Neural crest cell (in vitro differentiated cells): ENCODE measurements at regions not wholly inside any gene's neighbourhood (a gene's known extent, or its start where the extent isn't known, plus 50 kb on each side); places are given as distances from the start of the nearest gene placed in this dataset.

ENCODE experiments used
- DNase-seq: peaks from one replicate; pipeline ENCODE4 v3.0.0; 2021; ENCODE audit warnings: low read depth, mixed read lengths, low spot score
- H3K27ac Mint-ChIP-seq: one replicate; pipeline ENCODE4 v1.8.0; 2021; ENCODE audit warnings: mild to moderate bottlenecking, mixed read lengths; ENCODE audit not compliant: unreplicated experiment
- H3K27me3 Mint-ChIP-seq: 2 replicates; pipeline ENCODE4 v1.8.0; 2021; ENCODE audit warnings: low read depth, mild to moderate bottlenecking, mixed read lengths
- H3K36me3 Mint-ChIP-seq: 2 replicates; pipeline ENCODE4 v1.8.0; 2021; ENCODE audit warnings: low read depth, mild to moderate bottlenecking, mixed read lengths
- H3K4me1 Mint-ChIP-seq: 2 replicates; pipeline ENCODE4 v1.8.0; 2021; ENCODE audit warnings: mixed read lengths
- H3K4me3 Mint-ChIP-seq: one replicate; pipeline ENCODE4 v1.8.0; 2021; ENCODE audit warnings: mild to moderate bottlenecking, mixed read lengths
- H3K9me3 Mint-ChIP-seq: 2 replicates; pipeline ENCODE4 v1.8.0; 2021; ENCODE audit warnings: mixed read lengths
- CTCF ChIP-seq: fragments of 200-600 bp; sonication (generic); conservative IDR thresholded peaks from 2 replicates; pipeline ENCODE4 v1.5.0; 2021; ENCODE audit warnings: antibody characterized with exemption, mild to moderate bottlenecking

GRCh38 chr2:194105358-194105757 lies 1551.7 kb upstream of the SLC39A10 start:
- DNase-seq, result no peak
- Mint-ChIP-seq H3K4me1 (no peaks in the 10 kb centered on the region), H3K36me3 (no peaks in the 10 kb centered on the region), H3K9me3 (no peaks in the 10 kb centered on the region), H3K4me3 (no peak overlapping the region), H3K27ac (no peak overlapping the region), H3K27me3 (no peaks in the 10 kb centered on the region)
- no peak for TF ChIP-seq CTCF

GRCh38 chr2:194104687-194105086 lies 1552.3 kb upstream of the SLC39A10 start:
- Mint-ChIP-seq H3K4me1 (no peaks in the 10 kb centered on the region), H3K9me3 (no peaks in the 10 kb centered on the region), H3K27me3 (no peaks in the 10 kb centered on the region), H3K36me3 (no peaks in the 10 kb centered on the region), H3K4me3 (no peak overlapping the region), H3K27ac (no peak overlapping the region)
- no peak for DNase-seq
- TF ChIP-seq CTCF, result no peak

GRCh38 chr2:194103941-194104659 lies 1552.9 kb upstream of the SLC39A10 start:
- Mint-ChIP-seq H3K27me3 (no peaks in the 10 kb centered on the region), H3K9me3 (no peaks in the 10 kb centered on the region), H3K36me3 (no peaks in the 10 kb centered on the region), H3K4me3 (no peak overlapping the region), H3K27ac (no peak overlapping the region), H3K4me1 (no peaks in the 10 kb centered on the region)
- TF ChIP-seq CTCF, result no peak
- no peak for DNase-seq

- Mint-ChIP-seq H3K9me3 (no peaks in the 10 kb centered on the region), H3K4me3 (no peak overlapping the region), H3K27me3 (no peaks in the 10 kb centered on the region), H3K27ac (no peak overlapping the region), H3K4me1 (no peaks in the 10 kb centered on the region), H3K36me3 (no peaks in the 10 kb centered on the region)
- TF ChIP-seq CTCF, result no peak
- no peak for DNase-seq
Measured at GRCh38 chr2:194102546-194102945, 1554.5 kb upstream of the SLC39A10 start.

- no peak for DNase-seq
- Mint-ChIP-seq H3K27me3 (no peaks in the 10 kb centered on the region), H3K4me3 (no peak overlapping the region), H3K9me3 (no peaks in the 10 kb centered on the region), H3K36me3 (no peaks in the 10 kb centered on the region), H3K4me1 (no peaks in the 10 kb centered on the region), H3K27ac (no peak overlapping the region)
- TF ChIP-seq CTCF, result no peak
Measured at GRCh38 chr2:194100201-194100600, 1556.8 kb upstream of the SLC39A10 start.
